ENCODE measurements at regions not wholly inside any gene's neighbourhood (a gene's known extent, or its start where the extent isn't known, plus 50 kb on each side); places are given as distances from the start of the nearest gene placed in this dataset.

DNA sequence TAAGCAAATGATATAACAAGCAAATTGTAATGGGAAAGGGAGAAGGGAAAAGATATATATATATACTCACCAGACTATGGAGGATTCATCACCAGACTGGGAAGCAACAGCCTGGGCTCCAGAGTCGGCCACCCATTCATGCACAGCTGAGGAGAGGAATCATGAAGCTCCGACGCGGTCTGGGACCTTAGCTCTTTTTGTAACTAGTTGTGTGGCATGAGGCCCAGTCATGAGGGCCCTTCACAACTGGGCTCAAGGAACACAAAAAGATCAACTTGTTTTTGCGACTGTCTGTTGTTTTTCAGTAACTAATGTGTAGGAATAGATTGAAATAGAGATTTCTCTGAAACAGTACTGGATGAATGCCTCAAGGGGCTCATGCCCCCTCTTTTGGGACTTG, 911.2 kb downstream of the TYW1 start:
- H3K4me1 ChIP-seq (ENCODE audit: control insufficient read depth, insufficient read depth, low read length): no peaks in the 10 kb centered on the region
- H3K36me3 ChIP-seq (ENCODE audit: control insufficient read depth in 2 of 2, insufficient read depth in 1 of 2, low read length in 2 of 2): no peaks in the 10 kb centered on the region
- ChIA-PET POLR2A (no interaction called here), CTCF (no interaction called here)
- H3K4me3 ChIP-seq (ENCODE audit: low read depth, low read length): no peak overlapping the region
- no peak overlapping the region for H3K27ac ChIP-seq (ENCODE audit: extremely low read depth, low read depth, low read length)
- no peaks in the 10 kb centered on the region for H3K9me3 ChIP-seq (ENCODE audit: control insufficient read depth, insufficient read depth, low read depth, low read length)
- TF ChIP-seq SCRT2 (tag by site-specific recombination; IDR thresholded peaks at IDR 0.05) (no peak), YY2 (tag by site-specific recombination; IDR thresholded peaks at IDR 0.05) (no peak), ZNF596 (tag by site-specific recombination; IDR thresholded peaks at IDR 0.05) (no peak), ZNF555 (tag by site-specific recombination; conservative IDR thresholded peaks at IDR 0.05) (no peak), ZNF350 (tag by site-specific recombination; IDR thresholded peaks at IDR 0.05) (no peak), ZNF677 (tag by site-specific recombination; IDR thresholded peaks at IDR 0.05) (no peak), ZBTB20 (tag by site-specific recombination; IDR thresholded peaks at IDR 0.05) (no peak), ZSCAN23 (tag by site-specific recombination; IDR thresholded peaks at IDR 0.05) (no peak), SETDB1 (IDR thresholded peaks at IDR 0.05; ENCODE audit: insufficient read length, low read length) (no peak), ZNF391 (tag by site-specific recombination; IDR thresholded peaks at IDR 0.05; ENCODE audit: borderline replicate concordance, low read depth) (no peak), GFI1B (tag by site-specific recombination; IDR thresholded peaks at IDR 0.05) (no peak), ZNF292 (tag by site-specific recombination; IDR thresholded peaks at IDR 0.05; ENCODE audit: borderline replicate concordance, low read depth) (no peak), ZNF670 (tag by site-specific recombination; IDR thresholded peaks at IDR 0.05; ENCODE audit: low read depth) (no peak), ZBTB48 (tag by site-specific recombination; IDR thresholded peaks at IDR 0.05) (no peak), ZNF624 (tag by site-specific recombination; IDR thresholded peaks at IDR 0.05) (no peak)
- TF ChIP-seq, protein P1, sequence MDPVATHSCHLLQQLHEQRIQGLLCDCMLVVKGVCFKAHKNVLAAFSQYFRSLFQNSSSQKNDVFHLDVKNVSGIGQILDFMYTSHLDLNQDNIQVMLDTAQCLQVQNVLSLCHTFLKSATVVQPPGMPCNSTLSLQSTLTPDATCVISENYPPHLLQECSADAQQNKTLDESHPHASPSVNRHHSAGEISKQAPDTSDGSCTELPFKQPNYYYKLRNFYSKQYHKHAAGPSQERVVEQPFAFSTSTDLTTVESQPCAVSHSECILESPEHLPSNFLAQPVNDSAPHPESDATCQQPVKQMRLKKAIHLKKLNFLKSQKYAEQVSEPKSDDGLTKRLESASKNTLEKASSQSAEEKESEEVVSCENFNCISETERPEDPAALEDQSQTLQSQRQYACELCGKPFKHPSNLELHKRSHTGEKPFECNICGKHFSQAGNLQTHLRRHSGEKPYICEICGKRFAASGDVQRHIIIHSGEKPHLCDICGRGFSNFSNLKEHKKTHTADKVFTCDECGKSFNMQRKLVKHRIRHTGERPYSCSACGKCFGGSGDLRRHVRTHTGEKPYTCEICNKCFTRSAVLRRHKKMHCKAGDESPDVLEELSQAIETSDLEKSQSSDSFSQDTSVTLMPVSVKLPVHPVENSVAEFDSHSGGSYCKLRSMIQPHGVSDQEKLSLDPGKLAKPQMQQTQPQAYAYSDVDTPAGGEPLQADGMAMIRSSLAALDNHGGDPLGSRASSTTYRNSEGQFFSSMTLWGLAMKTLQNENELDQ (tag by site-specific recombination; IDR thresholded peaks at IDR 0.05; ENCODE audit: low read depth): no peak
- TF ChIP-seq, protein P2, sequence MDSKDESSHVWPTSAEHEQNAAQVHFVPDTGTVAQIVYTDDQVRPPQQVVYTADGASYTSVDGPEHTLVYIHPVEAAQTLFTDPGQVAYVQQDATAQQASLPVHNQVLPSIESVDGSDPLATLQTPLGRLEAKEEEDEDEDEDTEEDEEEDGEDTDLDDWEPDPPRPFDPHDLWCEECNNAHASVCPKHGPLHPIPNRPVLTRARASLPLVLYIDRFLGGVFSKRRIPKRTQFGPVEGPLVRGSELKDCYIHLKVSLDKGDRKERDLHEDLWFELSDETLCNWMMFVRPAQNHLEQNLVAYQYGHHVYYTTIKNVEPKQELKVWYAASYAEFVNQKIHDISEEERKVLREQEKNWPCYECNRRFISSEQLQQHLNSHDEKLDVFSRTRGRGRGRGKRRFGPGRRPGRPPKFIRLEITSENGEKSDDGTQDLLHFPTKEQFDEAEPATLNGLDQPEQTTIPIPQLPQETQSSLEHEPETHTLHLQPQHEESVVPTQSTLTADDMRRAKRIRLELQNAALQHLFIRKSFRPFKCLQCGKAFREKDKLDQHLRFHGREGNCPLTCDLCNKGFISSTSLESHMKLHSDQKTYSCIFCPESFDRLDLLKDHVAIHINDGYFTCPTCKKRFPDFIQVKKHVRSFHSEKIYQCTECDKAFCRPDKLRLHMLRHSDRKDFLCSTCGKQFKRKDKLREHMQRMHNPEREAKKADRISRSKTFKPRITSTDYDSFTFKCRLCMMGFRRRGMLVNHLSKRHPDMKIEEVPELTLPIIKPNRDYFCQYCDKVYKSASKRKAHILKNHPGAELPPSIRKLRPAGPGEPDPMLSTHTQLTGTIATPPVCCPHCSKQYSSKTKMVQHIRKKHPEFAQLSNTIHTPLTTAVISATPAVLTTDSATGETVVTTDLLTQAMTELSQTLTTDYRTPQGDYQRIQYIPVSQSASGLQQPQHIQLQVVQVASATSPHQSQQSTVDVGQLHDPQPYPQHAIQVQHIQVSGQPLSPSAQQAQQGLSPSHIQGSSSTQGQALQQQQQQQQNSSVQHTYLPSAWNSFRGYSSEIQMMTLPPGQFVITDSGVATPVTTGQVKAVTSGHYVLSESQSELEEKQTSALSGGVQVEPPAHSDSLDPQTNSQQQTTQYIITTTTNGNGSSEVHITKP (tag by site-specific recombination; IDR thresholded peaks at IDR 0.05): no peak

DNA sequence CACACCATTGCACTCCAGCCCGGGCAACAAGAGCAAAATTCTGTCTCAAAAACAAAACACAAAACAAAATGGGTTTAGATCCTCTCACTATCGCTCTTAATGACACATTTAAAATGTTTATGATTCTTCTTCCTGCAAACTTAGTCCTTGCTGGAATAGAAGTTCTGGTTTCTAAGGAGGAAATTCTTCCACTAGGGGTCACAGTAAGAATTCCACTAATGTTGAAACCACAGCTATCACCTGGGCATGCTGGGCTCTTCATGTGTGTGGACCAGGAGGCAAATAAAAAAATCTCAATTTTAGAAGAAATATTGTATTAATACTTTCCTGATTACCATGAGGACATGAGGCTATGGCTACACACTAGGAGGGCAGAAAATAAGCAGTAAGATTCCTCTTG, 915.8 kb downstream of the TYW1 start:
- ChIA-PET CTCF (no interaction called here), POLR2A (no interaction called here)
- Histone ChIP-seq H3K9me3 (ENCODE audit: control insufficient read depth, insufficient read depth, low read depth, low read length) (no peaks in the 10 kb centered on the region), H3K36me3 (ENCODE audit: control insufficient read depth in 2 of 2, insufficient read depth in 1 of 2, low read length in 2 of 2) (no peaks in the 10 kb centered on the region), H3K27ac (ENCODE audit: extremely low read depth, low read depth, low read length) (no peak overlapping the region), H3K4me1 (ENCODE audit: control insufficient read depth, insufficient read depth, low read length) (no peaks in the 10 kb centered on the region), H3K4me3 (ENCODE audit: low read depth, low read length) (no peak overlapping the region)
- TF ChIP-seq BCL11B (tag by site-specific recombination; IDR thresholded peaks at IDR 0.05; ENCODE audit: low read depth) (no peak), ZNF324 (tag by site-specific recombination; IDR thresholded peaks at IDR 0.05) (no peak), ZBTB1 (tag by site-specific recombination; IDR thresholded peaks at IDR 0.05) (no peak), ZNF394 (tag by site-specific recombination; IDR thresholded peaks at IDR 0.05; ENCODE audit: borderline replicate concordance) (no peak)
- TF ChIP-seq, protein P3, sequence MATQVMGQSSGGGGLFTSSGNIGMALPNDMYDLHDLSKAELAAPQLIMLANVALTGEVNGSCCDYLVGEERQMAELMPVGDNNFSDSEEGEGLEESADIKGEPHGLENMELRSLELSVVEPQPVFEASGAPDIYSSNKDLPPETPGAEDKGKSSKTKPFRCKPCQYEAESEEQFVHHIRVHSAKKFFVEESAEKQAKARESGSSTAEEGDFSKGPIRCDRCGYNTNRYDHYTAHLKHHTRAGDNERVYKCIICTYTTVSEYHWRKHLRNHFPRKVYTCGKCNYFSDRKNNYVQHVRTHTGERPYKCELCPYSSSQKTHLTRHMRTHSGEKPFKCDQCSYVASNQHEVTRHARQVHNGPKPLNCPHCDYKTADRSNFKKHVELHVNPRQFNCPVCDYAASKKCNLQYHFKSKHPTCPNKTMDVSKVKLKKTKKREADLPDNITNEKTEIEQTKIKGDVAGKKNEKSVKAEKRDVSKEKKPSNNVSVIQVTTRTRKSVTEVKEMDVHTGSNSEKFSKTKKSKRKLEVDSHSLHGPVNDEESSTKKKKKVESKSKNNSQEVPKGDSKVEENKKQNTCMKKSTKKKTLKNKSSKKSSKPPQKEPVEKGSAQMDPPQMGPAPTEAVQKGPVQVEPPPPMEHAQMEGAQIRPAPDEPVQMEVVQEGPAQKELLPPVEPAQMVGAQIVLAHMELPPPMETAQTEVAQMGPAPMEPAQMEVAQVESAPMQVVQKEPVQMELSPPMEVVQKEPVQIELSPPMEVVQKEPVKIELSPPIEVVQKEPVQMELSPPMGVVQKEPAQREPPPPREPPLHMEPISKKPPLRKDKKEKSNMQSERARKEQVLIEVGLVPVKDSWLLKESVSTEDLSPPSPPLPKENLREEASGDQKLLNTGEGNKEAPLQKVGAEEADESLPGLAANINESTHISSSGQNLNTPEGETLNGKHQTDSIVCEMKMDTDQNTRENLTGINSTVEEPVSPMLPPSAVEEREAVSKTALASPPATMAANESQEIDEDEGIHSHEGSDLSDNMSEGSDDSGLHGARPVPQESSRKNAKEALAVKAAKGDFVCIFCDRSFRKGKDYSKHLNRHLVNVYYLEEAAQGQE (tag by site-specific recombination; IDR thresholded peaks at IDR 0.05): no peak

All from HEK293 (cell line).